ENCODE measurements at regions not wholly inside any gene's neighbourhood (a gene's known extent, or its start where the extent isn't known, plus 50 kb on each side); places are given as distances from the start of the nearest gene placed in this dataset.
"Not testable (repeated sequence)": the region's sequence is repeated elsewhere in the genome, so short reads cannot be mapped to it uniquely, and the experiment has no call there.

- H3K27ac ChIP-seq (ENCODE audit: low read depth, low read length): peak overlapping the region; percentile 50; the same call in 1 of the 2 replicates
- peak overlapping the region; percentile 17 for H3K9ac ChIP-seq (ENCODE audit: low read length)
These were observed 605.9 kb upstream of the DIPK2B start for GRCh38 chrX:45806410-45807121.

GRCh38 chrX:45804276-45804675 is 603.6 kb upstream of the DIPK2B start:
- no peak overlapping the region for H3K4me3 ChIP-seq (ENCODE audit: low read depth, low read length)

More at GRCh38 chrX:45806410-45807121, 605.9 kb upstream of the DIPK2B start:
- H3K4me3 ChIP-seq (ENCODE audit: low read depth, low read length): no peak overlapping the region; the same call in 1 of the 2 replicates
- no peaks in the 10 kb centered on the region for H3K9me3 ChIP-seq (ENCODE audit: control insufficient read depth, insufficient read depth, low read depth, low read length)
- H3K36me3 ChIP-seq (ENCODE audit: control insufficient read depth, insufficient read depth, low read length): peaks cover 45% of the 10 kb centered on the region
- H3K27me3 ChIP-seq (ENCODE audit: control insufficient read depth, insufficient read depth, low read length): no peaks in the 10 kb centered on the region
- H3K4me1 ChIP-seq (ENCODE audit: control insufficient read depth, insufficient read depth, low read length): peaks cover 90% of the 10 kb centered on the region

GRCh38 chrX:45803383-45803921 is 602.8 kb upstream of the DIPK2B start:
- Histone ChIP-seq H3K4me1 (ENCODE audit: control insufficient read depth, insufficient read depth, low read length) (peaks cover 82% of the 10 kb centered on the region), H3K27ac (ENCODE audit: low read depth, low read length) (peak overlapping the region; percentile 35; the same call in 1 of the 2 replicates), H3K27me3 (ENCODE audit: control insufficient read depth, insufficient read depth, low read length) (no peaks in the 10 kb centered on the region), H3K4me3 (ENCODE audit: low read depth, low read length) (no peak overlapping the region), H3K9ac (ENCODE audit: low read length) (no peak overlapping the region), H3K36me3 (ENCODE audit: control insufficient read depth, insufficient read depth, low read length) (peaks cover 34% of the 10 kb centered on the region), H3K9me3 (ENCODE audit: control insufficient read depth, insufficient read depth, low read depth, low read length) (no peaks in the 10 kb centered on the region)

More at GRCh38 chrX:45804276-45804675, 603.6 kb upstream of the DIPK2B start:
- Histone ChIP-seq H3K4me1 (ENCODE audit: control insufficient read depth, insufficient read depth, low read length) (peaks cover 82% of the 10 kb centered on the region), H3K9me3 (ENCODE audit: control insufficient read depth, insufficient read depth, low read depth, low read length) (no peaks in the 10 kb centered on the region), H3K27ac (ENCODE audit: low read depth, low read length) (no peak overlapping the region; the same call in 1 of the 2 replicates), H3K9ac (ENCODE audit: low read length) (no peak overlapping the region), H3K36me3 (ENCODE audit: control insufficient read depth, insufficient read depth, low read length) (peaks cover 40% of the 10 kb centered on the region), H3K27me3 (ENCODE audit: control insufficient read depth, insufficient read depth, low read length) (no peaks in the 10 kb centered on the region)

DNA sequence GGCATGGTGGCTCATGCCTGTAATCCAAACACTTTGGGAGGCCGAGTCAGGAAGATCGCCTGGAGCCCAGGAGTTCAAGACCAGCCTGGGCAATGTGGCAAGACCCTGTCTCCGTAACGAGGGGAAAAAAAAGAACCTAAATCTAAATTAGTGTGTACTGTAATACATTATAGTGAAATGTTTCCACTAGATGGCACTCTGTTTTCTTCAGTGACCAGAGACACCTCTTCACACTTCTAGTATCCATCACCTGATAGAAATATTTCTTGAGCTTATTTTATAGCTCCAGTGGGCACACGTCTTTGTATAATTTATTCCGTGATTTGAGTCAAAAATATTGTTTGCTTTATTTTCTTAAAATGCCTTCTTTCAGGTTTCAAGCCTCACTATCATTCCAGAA is 600.9 kb upstream of the DIPK2B start:
- peak overlapping the region; percentile 67; the same call in 1 of the 2 replicates for H3K27ac ChIP-seq (ENCODE audit: low read depth, low read length)
- no peak overlapping the region for H3K9ac ChIP-seq (ENCODE audit: low read length)
- peaks cover 33% of the 10 kb centered on the region for H3K36me3 ChIP-seq (ENCODE audit: control insufficient read depth, insufficient read depth, low read length)
- peaks cover 70% of the 10 kb centered on the region for H3K4me1 ChIP-seq (ENCODE audit: control insufficient read depth, insufficient read depth, low read length)
- peaks cover under 1% of the 10 kb centered on the region; the same call in 1 of the 2 replicates for H3K9me3 ChIP-seq (ENCODE audit: control insufficient read depth, insufficient read depth, low read depth, low read length)
- no peaks in the 10 kb centered on the region for H3K27me3 ChIP-seq (ENCODE audit: control insufficient read depth, insufficient read depth, low read length)
- H3K4me3 ChIP-seq (ENCODE audit: low read depth, low read length): no peak overlapping the region; the same call in 1 of the 2 replicates

GRCh38 chrX:45800746-45801453 is 600.2 kb upstream of the DIPK2B start:
- not testable (repeated sequence) for H3K9ac ChIP-seq (ENCODE audit: low read length); H3K27me3 ChIP-seq (ENCODE audit: control insufficient read depth, insufficient read depth, low read length); H3K9me3 ChIP-seq (ENCODE audit: control insufficient read depth, insufficient read depth, low read depth, low read length); H3K4me3 ChIP-seq (ENCODE audit: low read depth, low read length)
- Histone ChIP-seq H3K4me1 (ENCODE audit: control insufficient read depth, insufficient read depth, low read length) (peaks cover 64% of the 10 kb centered on the region), H3K36me3 (ENCODE audit: control insufficient read depth, insufficient read depth, low read length) (peaks cover 33% of the 10 kb centered on the region), H3K27ac (ENCODE audit: low read depth, low read length) (peak overlapping the region; percentile 68; the same call in 1 of the 2 replicates)

DNA sequence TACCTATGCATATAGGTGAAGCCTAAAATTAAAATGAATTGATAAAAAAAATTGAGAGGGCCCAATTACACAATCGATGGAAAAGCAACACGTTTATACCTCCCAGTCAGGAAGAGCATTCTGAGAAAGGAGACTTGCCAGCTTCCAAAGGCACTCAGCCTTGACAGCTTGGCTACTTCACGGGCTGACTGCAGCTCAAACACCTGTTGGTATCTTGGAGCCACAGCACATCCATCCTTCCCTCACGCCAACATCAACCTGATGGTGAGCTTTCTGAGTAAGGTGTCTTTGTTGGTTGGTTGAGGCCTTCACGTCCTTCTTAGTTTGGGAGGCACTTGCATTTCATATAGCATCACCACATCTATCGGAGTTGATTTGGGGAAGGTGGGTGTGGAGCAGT is 598.9 kb upstream of the DIPK2B start:
- H3K4me3 ChIP-seq (ENCODE audit: low read depth, low read length): no peak overlapping the region
- no peak overlapping the region for H3K9ac ChIP-seq (ENCODE audit: low read length)
- peaks cover 55% of the 10 kb centered on the region for H3K4me1 ChIP-seq (ENCODE audit: control insufficient read depth, insufficient read depth, low read length)
- no peak overlapping the region; the same call in 1 of the 2 replicates for H3K27ac ChIP-seq (ENCODE audit: low read depth, low read length)
- peaks cover 36% of the 10 kb centered on the region for H3K36me3 ChIP-seq (ENCODE audit: control insufficient read depth, insufficient read depth, low read length)
- no peaks in the 10 kb centered on the region for H3K27me3 ChIP-seq (ENCODE audit: control insufficient read depth, insufficient read depth, low read length)
- peaks cover 2% of the 10 kb centered on the region; the same call in 1 of the 2 replicates for H3K9me3 ChIP-seq (ENCODE audit: control insufficient read depth, insufficient read depth, low read depth, low read length)

- Histone ChIP-seq H3K27ac (ENCODE audit: low read depth, low read length) (no peak overlapping the region), H3K4me1 (ENCODE audit: control insufficient read depth, insufficient read depth, low read length) (peaks cover 27% of the 10 kb centered on the region), H3K9ac (ENCODE audit: low read length) (no peak overlapping the region), H3K36me3 (ENCODE audit: control insufficient read depth, insufficient read depth, low read length) (peaks cover 50% of the 10 kb centered on the region), H3K9me3 (ENCODE audit: control insufficient read depth, insufficient read depth, low read depth, low read length) (peaks cover 11% of the 10 kb centered on the region; the same call in 1 of the 2 replicates), H3K27me3 (ENCODE audit: control insufficient read depth, insufficient read depth, low read length) (no peaks in the 10 kb centered on the region), H3K4me3 (ENCODE audit: low read depth, low read length) (no peak overlapping the region)
These were observed 594.9 kb upstream of the DIPK2B start for GRCh38 chrX:45795546-45795945.

GRCh38 chrX:45794995-45795337 is 594.3 kb upstream of the DIPK2B start:
- H3K27ac ChIP-seq (ENCODE audit: low read depth, low read length): no peak overlapping the region
- no peak overlapping the region for H3K9ac ChIP-seq (ENCODE audit: low read length)
- no peaks in the 10 kb centered on the region for H3K27me3 ChIP-seq (ENCODE audit: control insufficient read depth, insufficient read depth, low read length)
- no peak overlapping the region for H3K4me3 ChIP-seq (ENCODE audit: low read depth, low read length)
- peaks cover 29% of the 10 kb centered on the region for H3K4me1 ChIP-seq (ENCODE audit: control insufficient read depth, insufficient read depth, low read length)
- peaks cover 51% of the 10 kb centered on the region for H3K36me3 ChIP-seq (ENCODE audit: control insufficient read depth, insufficient read depth, low read length)
- H3K9me3 ChIP-seq (ENCODE audit: control insufficient read depth, insufficient read depth, low read depth, low read length): peaks cover 11% of the 10 kb centered on the region; the same call in 1 of the 2 replicates

GRCh38 chrX:45794323-45794994 is 593.8 kb upstream of the DIPK2B start:
- H3K27me3 ChIP-seq (ENCODE audit: control insufficient read depth, insufficient read depth, low read length): no peaks in the 10 kb centered on the region
- H3K27ac ChIP-seq (ENCODE audit: low read depth, low read length): no peak overlapping the region
- H3K9me3 ChIP-seq (ENCODE audit: control insufficient read depth, insufficient read depth, low read depth, low read length): peaks cover 11% of the 10 kb centered on the region; the same call in 1 of the 2 replicates
- no peak overlapping the region for H3K9ac ChIP-seq (ENCODE audit: low read length)
- H3K36me3 ChIP-seq (ENCODE audit: control insufficient read depth, insufficient read depth, low read length): peaks cover 49% of the 10 kb centered on the region
- no peak overlapping the region for H3K4me3 ChIP-seq (ENCODE audit: low read depth, low read length)
- peaks cover 29% of the 10 kb centered on the region for H3K4me1 ChIP-seq (ENCODE audit: control insufficient read depth, insufficient read depth, low read length)

GRCh38 chrX:45788941-45789348 is 588.3 kb upstream of the DIPK2B start:
- Histone ChIP-seq H3K9ac (ENCODE audit: low read length) (no peak overlapping the region), H3K4me1 (ENCODE audit: control insufficient read depth, insufficient read depth, low read length) (peaks cover 52% of the 10 kb centered on the region), H3K36me3 (ENCODE audit: control insufficient read depth, insufficient read depth, low read length) (peaks cover 25% of the 10 kb centered on the region), H3K4me3 (ENCODE audit: low read depth, low read length) (no peak overlapping the region), H3K27me3 (ENCODE audit: control insufficient read depth, insufficient read depth, low read length) (no peaks in the 10 kb centered on the region), H3K27ac (ENCODE audit: low read depth, low read length) (no peak overlapping the region), H3K9me3 (ENCODE audit: control insufficient read depth, insufficient read depth, low read depth, low read length) (peaks cover 5% of the 10 kb centered on the region; the same call in 1 of the 2 replicates)

Measured in HUES6 (cell line).